ENCODE measurements at regions not wholly inside any gene's neighbourhood (a gene's known extent, or its start where the extent isn't known, plus 50 kb on each side); places are given as distances from the start of the nearest gene placed in this dataset.
"Not testable (repeated sequence)": the region's sequence is repeated elsewhere in the genome, so short reads cannot be mapped to it uniquely, and the experiment has no call there.

DNA sequence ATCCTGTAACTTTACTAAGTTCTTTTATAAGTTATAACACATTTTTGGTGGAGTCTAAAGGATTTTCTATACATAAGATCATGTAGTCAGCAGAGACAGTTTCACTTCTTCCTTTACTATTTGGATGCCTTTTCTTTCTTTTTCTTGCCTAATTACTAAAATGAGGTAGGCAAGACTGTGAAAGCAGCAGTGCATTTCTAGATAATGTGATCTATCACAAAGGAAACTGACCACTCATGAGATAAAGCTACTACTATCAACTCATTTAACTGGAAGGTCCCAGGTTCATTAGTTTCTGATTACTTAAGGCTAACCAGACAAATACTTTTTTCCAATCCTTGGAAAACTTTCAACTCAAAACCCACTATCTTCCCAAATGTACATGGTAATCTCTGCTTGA lies 196.2 kb upstream of the E2F8 start:
- no peak for DNase-seq (ENCODE audit: low read depth in 2 of 2, low spot score in 1 of 2)

DNA sequence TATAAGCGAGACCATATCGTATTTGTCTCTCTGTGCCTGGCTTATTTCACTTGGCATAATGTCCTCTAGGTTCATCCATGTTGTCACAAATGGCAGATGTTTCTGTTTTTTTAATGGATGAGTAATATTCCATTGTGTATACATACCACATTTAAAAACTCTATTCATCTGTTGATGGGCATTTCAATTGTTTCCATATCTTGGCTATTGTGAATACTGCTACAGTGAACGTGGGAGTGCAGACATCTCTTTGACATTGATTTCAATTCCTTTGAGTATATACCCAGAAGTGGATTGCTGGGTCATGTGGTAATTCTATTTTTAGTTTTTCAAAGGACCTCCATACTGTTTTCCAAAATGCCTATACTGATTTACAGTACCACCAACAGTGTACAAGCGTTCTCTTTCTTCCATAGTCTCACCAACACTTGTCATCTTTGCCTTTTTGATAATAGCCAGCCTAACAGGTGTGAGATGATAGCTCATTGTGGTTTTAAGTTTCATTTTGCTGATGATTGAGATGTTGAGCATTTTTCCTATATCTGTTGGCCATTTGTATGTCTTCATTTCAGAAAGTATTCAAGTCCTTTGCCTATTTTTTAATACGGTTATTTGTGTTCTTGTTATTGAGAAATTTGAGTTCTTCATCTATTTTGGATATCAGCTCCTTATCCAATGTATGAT lies 194.7 kb upstream of the E2F8 start:
- no peak for DNase-seq (ENCODE audit: low read depth in 2 of 2, low spot score in 1 of 2)

DNA sequence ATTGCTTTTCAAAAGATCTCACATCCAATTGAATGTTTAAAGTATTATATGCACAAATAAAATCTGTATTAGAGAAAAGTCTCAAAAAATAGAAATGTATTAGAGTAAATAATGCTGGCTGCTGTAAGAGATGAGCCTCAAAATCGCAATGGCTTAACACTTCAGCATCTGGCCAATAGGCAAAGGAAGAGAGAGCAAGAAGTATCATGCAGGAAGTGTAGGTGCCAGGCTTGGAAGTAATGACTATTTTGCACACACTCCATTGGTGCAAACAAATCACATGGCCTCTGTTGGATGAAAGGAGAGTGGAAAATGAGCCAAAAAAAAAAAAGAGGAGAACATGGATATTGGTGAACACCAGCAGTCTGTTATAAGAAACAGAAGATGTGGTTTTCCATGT lies 193.0 kb upstream of the E2F8 start:
- no peak for DNase-seq (ENCODE audit: low read depth in 2 of 2, low spot score in 1 of 2)

DNA sequence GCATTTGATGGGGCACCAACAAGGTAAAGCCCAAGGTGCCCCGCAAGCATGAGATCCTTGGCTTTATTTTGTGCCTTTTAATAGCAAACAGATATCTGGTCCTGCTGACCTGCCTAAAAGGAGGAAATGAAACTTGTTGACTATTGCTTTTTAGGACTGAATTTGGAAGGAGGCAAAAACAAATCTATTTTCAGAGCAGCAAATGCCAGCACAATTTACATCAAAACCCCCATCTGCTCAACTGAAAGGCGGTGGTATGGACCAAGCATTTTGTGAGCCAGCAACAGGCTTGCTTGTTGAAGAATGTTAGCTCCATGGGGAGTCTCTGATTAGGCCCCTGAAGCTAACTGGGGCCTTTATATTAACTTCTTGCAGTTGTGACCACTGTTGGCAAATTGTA lies 192.6 kb upstream of the E2F8 start:
- DNase-seq (ENCODE audit: low read depth in 2 of 2, low spot score in 1 of 2) = no peak

DNA sequence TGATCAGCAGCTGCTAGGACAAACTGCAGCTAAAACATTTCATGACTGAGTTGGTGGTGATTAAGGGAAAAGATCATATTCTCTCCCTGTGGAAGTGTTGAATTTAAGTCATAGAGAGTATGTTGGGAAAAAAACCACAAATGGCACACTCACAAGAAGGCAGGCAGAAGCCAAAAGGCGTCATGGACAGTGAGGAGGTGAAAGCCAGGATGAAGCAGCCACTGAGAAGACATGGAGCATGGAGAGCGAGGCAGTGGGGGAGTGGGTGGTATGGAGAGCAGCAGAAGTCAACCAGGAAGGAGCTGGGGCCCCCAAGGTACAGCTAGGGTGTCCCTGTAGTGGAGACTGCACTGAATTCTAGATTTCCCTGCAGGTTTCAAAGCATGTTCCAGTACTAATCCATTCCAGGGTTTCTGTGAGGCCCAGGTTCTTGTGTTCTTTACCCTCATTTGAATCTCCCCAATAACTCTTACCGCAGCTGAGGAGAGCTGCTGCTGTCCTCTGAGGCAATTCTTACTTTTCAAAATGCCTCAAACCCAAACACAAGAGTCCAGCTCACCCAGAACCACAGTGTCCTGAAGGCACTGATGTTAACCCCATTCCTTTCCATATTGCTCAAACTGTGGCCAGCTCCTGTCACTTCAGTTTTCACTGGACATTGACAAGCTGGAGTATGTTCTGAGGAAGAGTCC lies 191.8 kb upstream of the E2F8 start:
- DNase-seq (ENCODE audit: low read depth in 2 of 2, low spot score in 1 of 2) = no peak

DNA sequence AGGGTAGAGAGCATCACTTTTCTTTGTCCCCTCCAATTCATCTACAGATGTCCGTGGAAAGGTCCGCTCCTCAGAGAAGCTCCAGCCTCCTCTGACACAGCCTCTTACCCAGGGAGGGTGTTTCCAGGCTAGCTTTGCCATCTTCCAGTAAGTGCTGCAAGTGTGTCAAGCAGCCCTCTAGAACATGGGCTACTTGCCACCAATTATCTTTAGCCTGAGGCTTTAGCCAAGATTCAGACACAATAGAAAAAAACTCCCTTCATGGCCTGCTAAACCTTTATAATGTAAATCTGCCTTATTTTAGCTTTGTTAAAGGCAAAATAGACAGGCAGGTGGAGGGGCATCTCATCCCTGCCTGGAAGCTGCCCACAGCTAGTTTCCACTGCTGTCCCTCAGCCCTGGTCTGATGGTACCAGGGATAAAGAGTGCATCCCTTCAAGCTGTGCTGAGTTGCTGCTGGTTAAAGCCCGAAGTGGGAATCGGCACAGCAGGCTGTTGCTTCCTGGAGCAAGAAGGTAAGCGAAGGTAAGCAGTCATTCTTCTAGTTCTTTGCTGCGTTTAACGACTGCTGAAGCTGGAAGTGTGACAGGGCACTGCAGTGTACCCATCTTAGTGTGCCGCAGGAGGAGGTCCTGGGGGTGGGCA lies 190.1 kb upstream of the E2F8 start:
- no peak for DNase-seq (ENCODE audit: low read depth in 2 of 2, low spot score in 1 of 2)

DNA sequence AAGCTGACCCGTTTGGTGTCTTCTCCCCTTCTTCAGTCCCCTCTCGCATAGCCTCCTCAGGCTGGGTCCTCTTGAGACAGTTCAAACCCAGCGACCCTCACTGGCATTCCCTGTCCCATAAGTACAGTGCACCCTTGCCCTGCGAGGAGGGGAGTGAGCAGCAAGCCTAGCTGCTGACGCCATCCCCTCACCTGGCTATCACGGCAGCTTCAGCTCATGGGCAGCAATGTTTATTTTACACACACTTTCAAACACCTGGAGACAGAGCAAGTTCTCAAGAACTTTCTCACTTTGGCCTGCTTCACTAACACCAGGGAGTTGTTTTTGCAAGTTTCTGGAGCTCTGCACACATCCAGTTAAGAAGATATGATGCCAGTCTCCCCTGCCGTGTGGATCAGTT lies 189.6 kb upstream of the E2F8 start:
- DNase-seq (ENCODE audit: low read depth in 2 of 2, low spot score in 1 of 2) = no peak

DNA sequence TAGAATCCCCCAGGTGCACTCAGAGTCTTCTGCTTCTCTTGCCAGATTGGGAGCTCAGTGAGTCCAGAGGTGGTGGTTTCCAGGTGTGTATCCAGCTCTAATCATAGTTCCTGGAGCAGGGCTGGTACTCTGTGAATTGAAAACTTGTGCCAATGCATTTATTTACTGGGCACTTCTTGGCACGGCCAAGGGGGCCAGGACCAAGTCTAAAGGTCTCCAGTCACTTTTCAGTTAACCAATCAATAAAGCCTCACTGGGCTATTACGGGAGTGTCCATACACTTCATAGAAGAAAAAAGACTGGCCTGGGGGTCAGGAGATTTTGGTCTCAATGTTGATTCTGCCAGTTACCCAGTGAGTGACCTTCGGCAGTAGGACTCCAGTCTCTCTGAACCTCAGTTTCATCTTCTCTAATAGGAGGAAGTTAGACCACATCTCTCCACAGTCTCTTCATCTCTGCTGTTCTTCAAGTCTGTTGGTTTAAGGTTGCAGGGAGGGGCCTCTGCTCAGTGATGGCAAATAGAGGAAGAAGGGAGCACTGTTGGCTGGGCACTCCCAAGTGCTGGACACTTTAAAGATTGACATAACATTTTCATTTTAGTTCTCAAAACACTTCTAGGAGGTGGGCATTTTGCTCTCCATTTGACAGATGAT lies 188.5 kb upstream of the E2F8 start:
- DNase-seq (ENCODE audit: low read depth in 2 of 2, low spot score in 1 of 2) = no peak

DNA sequence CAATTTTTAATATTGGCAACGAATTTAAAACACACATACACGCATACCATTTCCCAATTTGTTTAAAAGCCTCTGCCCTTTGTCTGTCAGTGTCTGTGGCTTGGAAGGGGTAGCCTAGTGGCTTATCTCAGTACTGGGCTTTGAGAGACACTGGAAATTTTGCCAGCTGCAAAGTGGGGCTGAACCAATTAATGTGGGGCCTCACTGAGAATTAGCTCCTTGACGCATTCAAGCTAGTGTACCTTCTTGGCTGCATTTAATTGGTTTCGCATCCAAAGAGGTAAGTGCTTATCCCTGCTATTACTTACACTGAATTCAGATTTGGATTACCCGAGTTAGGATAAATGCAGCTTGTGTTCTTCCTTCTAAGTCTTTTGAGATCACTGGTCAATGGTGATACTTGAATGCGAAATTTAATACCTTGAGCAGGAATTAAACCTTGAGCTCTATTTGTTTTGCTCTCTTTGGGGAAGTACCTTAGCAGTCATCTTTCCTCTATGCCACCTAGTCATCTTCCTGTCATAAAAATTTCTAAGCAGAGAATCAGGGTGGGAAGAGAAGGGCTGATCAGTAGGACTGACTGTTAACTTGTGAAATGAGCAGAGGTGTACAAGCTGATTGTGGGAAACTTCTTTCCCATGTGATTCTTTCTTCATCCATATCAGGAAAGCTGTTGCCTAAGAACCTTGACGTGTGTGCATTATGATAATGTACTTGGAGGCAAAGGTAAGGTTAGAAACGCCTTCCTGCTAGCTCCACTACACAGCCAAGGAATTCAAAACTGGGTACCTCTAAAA lies 187.7 kb upstream of the E2F8 start:
- DNase-seq (ENCODE audit: low read depth in 2 of 2, low spot score in 1 of 2) = no peak

DNA sequence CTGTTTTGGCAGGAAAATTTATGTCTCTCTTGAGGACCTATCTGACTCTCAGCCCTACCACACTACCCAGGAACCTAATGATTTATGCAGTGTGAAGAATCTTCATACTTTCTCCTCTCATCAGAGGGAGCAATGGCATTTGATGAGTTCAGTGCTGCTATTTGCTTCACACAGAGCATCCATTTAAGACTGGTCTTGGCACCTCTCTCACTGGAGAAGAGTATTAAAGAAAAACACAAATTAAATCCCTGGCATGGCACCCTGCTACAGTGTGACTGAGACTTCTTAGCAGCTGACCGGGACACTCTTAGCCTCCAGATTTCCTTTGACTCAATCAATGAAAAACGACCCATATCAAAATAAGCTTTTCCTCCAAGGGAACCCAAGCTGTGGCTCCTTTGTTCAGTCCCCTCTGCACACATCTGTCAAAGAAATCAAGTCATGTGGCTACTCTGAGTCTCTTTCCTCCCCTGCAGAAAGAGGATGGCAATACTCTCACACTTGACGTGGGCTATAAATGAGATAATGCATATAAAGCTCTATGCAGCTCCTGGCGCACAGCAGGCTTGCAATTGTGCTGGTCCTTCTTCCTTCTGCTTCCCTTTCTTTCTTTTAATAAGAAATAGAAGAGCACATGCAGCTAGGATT lies 186.1 kb upstream of the E2F8 start:
- DNase-seq (ENCODE audit: low read depth in 2 of 2, low spot score in 1 of 2) = no peak

DNA sequence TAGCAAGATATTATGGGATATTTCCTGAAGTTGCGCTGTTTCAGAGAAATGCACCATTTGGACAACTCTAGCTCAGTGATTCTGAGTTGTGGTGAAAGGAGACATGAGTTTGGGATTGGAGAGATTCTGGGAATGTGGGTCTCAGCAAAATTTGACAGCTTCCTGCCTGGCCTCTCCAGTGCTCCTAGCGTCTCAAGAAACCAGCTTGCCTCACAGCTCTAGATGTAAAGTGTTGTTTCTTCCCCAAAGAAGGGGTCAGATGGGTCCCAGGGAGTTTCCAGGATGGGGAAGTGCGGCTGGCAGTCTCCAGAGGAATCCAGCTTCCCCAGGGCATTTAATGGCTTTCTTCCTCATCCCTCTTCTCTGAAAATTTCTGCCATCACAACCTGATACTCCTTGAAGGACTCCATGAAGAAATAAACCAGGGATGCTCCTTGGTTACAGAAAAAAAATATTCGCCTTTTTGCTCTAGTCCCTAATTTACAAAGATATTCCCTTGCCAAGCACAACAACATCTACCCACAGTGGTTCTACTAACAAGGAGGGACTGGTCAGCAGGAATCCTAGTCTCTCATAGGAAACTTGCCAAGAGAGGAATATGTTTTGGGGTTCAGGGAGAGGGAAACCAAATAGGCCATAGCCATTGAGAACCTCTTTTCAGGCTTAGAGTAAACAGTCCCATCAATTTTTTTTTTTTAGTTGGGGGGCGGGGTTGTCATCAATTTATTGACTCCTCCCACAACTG lies 185.4 kb upstream of the E2F8 start:
- no peak for DNase-seq (ENCODE audit: low read depth in 2 of 2, low spot score in 1 of 2)

DNA sequence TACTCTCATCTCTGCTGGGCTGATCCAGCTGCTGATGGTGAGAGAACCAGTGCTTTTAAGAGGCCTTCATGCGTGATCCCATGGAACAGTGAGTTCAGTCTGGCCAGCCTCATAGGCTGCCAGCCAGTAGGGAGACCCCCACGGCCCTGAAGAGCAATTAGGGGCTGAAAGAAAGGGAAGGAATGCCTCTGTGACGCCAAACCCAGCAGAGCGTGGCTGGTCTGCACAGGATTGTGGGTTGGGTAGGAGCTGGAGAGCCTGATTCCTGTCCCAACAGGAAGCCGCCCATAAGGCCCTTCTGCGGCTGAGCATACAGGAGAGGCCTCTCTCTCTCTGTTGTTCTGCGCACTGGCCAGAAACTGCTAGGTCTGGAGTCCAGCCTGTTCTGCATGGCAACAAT lies 181.5 kb upstream of the E2F8 start:
- DNase-seq (ENCODE audit: low read depth in 2 of 2, low spot score in 1 of 2) = no peak

DNA sequence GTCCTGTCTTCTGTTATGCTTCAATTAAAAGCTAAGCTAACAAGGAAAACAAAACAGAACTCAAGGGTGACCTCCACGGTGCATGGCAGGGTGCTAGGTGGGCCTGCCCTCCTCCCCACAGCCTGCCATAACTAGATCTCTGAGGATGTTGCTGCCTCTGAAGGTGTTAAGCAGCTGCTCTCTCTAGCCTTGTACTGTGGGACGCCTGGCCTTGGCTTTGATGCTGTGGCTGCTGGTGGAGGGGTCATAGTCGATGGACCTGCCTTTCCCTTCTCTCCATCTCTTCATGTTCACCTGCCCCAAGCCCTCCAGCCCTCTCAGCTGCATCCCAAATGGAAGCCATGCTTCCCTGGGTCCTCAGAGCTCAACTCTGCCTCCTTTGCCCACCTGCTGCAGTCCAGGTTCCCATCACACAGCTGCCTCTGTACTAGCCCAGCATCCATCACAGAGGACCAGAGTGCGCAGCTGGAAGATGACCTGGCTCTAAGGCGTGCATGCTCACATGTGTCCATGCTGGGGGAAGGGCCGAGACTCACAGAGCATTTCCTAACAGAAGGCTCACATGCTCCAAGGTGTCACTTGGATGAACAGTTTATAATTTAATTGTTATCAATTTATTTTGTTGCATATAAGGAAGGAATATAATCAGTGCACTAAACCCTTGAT lies 180.3 kb upstream of the E2F8 start:
- DNase-seq (ENCODE audit: low read depth in 2 of 2, low spot score in 1 of 2) = no peak

DNA sequence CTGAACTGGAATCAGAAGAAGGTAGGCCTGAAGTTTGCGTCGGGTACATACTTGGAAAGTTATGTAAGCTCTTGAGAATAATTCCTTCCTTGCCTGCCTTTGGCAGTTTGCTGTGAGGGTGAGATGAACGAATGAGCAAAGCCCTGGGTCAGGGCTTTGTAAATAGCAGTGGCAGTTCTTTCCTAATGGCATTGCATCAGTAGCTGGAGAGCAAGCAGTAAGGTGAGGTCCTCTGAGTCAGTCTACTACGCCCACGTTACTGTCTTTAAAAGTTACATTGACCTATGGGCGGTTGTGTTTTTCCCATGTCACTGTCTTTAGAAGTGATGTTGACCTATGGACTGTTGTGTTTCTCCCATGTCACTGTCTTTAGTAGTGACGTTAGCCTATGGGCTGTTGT lies 179.1 kb upstream of the E2F8 start:
- DNase-seq (ENCODE audit: low read depth in 2 of 2, low spot score in 1 of 2) = no peak

DNA sequence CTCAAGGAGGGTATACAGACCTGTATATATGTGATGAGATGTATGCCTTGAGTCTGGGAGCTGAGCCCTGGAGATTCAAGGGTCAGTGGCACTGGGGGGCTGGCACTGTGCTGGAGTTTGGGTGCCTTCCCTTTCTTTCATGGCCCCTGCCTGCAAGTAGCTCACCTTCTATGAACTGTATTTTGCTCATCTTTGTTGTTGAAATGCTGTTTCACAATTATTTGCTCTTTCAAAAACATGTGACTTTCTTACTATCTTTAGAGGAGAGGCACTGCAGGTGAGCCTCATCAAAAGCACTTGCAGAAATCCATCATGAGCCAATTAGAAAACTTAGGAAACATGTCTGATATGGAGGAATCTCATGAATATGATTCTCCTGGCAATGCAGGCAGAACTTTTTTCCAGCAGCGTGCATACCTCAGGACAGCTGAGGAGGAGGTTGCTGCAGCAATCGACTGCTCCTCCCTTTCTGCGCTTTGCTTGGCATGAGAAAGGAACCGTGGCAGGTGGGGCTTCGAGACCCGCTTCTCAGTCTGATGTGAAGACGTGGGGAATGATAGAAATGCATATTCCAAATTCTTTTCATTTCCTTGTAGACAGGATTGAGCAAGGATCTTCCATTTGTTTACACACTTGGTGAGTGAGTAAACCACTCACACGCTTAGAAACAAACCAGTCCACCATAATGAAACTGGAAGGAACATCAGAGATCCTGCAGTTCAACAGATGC lies 178.4 kb upstream of the E2F8 start:
- DNase-seq (ENCODE audit: low read depth in 2 of 2, low spot score in 1 of 2) = no peak

DNA sequence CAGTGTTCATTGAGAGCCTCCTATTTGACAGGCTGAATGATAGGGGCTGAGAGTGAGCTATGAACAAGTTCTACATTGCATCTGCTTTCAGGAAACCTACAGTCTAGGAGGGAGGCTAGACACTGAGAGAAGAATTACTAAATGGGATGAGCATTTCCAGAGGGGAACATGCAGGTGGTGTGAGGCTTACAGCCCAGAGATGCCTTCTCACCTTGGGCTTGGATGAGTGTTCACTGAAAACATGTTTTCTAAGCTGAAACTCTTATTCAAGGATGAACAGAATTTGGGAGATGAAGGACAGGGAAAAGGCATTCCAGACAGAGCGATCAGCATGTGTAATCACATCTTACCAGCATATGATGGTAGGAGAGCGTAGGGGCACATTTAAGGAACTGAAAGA lies 177.5 kb upstream of the E2F8 start:
- no peak for DNase-seq (ENCODE audit: low read depth in 2 of 2, low spot score in 1 of 2)

DNA sequence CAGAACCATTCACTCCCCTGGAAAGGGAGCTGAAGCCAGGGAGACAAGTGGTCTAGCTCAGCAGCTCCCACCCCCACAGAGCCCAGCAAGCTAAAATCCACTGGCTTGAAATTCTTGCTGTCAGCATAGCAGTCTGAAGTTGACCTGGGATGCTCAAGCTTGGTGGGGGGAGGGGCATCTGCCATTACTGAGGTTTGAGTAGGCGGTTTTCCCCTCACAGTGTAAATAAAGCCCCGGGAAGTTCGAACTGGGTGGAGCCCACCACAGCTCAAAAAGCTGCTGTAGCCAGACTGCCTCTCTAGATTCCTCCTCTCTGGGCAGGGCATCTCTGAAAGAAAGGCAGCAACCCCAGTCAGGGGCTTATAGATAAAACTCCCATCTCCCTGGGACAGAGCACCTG lies 171.3 kb upstream of the E2F8 start:
- DNase-seq (ENCODE audit: low read depth in 2 of 2, low spot score in 1 of 2) = not testable (repeated sequence)

DNA sequence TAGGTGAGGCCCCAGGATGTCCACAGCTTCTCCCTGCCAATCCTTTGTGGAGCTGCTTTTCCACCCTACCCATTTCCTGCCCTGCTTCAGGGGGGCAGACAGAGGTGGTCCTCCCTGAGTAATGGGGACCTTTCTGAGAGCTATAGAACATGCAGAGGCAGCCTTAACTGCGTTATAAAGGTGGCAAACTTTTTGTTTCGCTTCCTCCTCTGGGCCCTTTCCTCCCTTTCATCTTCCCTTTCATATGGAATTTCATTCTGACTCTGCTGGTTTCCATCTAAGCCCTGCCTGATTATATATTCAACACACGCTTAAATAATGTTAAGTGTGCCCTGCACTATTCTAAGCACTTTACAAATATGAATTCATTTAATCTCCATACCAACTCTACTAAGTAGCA lies 169.3 kb upstream of the E2F8 start:
- DNase-seq (ENCODE audit: low read depth in 2 of 2, low spot score in 1 of 2) = no peak

DNA sequence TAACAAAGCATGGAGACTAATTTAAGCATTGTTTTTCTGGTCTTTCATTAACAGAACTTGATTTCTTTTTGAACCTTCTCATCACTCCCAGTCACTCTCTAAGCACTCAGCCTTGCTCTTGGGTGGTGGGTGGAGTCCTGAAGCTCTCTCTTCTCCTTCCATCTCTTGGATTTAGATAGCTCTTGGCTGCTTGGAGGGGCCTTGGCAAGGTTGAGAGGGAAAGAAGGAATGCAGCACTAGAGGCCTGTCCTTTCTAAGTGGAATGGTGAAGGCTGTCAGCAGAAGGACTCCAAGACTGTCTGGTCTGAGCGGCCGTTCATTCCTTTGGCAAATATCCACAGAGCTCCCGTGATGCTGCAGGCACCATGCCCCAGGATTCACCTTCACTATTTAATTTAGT lies 168.6 kb upstream of the E2F8 start:
- DNase-seq (ENCODE audit: low read depth in 2 of 2, low spot score in 1 of 2) = no peak
